UCSD-AML1 (cell line): ENCODE measurements at regions not wholly inside any gene's neighbourhood (a gene's known extent, or its start where the extent isn't known, plus 50 kb on each side); places are given as distances from the start of the nearest gene placed in this dataset.
"Not testable (repeated sequence)": the region's sequence is repeated elsewhere in the genome, so short reads cannot be mapped to it uniquely, and the experiment has no call there.

Experiments
- DNase-seq: peaks from one replicate; lab custom pipeline; 2025; ENCODE audit not compliant: unreplicated experiment; lab: John Stamatoyannopoulos, UW

GRCh38 chr17:54339731-54340130 is 517.0 kb downstream of the KIF2B start:
- DNase-seq, result no peak

- no peak for DNase-seq
Observed at GRCh38 chr17:54347495-54347894, 524.8 kb downstream of the KIF2B start.

GRCh38 chr17:54348234-54348633 is 525.5 kb downstream of the KIF2B start:
- DNase-seq, result no peak

- DNase-seq, result no peak
Observed at GRCh38 chr17:54353789-54354525, 531.2 kb downstream of the KIF2B start.

GRCh38 chr17:54361073-54361472 is 538.3 kb downstream of the KIF2B start:
- not testable (repeated sequence) for DNase-seq

GRCh38 chr17:54368906-54369305 is 531.7 kb upstream of the TOM1L1 start:
- no peak for DNase-seq

- DNase-seq, result no peak
Observed at GRCh38 chr17:54372069-54372749, 528.4 kb upstream of the TOM1L1 start.

- DNase-seq, result no peak
Observed at GRCh38 chr17:54373970-54374369, 526.7 kb upstream of the TOM1L1 start.

- not testable (repeated sequence) for DNase-seq
Observed at GRCh38 chr17:54376409-54376808, 524.2 kb upstream of the TOM1L1 start.

- DNase-seq, result no peak
Observed at GRCh38 chr17:54381482-54381881, 519.2 kb upstream of the TOM1L1 start.

GRCh38 chr17:54404259-54404658 is 496.4 kb upstream of the TOM1L1 start:
- DNase-seq, result no peak

- DNase-seq, result no peak
Observed at GRCh38 chr17:54405826-54406225, 494.8 kb upstream of the TOM1L1 start.

GRCh38 chr17:54408731-54409130 is 491.9 kb upstream of the TOM1L1 start:
- no peak for DNase-seq

GRCh38 chr17:54418467-54418866 is 482.2 kb upstream of the TOM1L1 start:
- DNase-seq, result no peak

- DNase-seq, result no peak
Observed at GRCh38 chr17:54425671-54426070, 475.0 kb upstream of the TOM1L1 start.

GRCh38 chr17:54426296-54426886 is 474.3 kb upstream of the TOM1L1 start:
- DNase-seq, result no peak

GRCh38 chr17:54435966-54436365 is 464.7 kb upstream of the TOM1L1 start:
- no peak for DNase-seq

- no peak for DNase-seq
Observed at GRCh38 chr17:54439816-54440215, 460.8 kb upstream of the TOM1L1 start.

GRCh38 chr17:54451051-54451450 is 449.6 kb upstream of the TOM1L1 start:
- DNase-seq, result no peak

GRCh38 chr17:54452666-54453348 is 447.8 kb upstream of the TOM1L1 start:
- DNase-seq, result no peak

GRCh38 chr17:54455251-54455868 is 445.3 kb upstream of the TOM1L1 start:
- no peak for DNase-seq
